ENCODE measurements at regions not wholly inside any gene's neighbourhood (a gene's known extent, or its start where the extent isn't known, plus 50 kb on each side); places are given as distances from the start of the nearest gene placed in this dataset.

GRCh38 chr2:19532547-19533196 lies 174.2 kb upstream of the OSR1 start:
- ChIA-PET CTCF (no interaction called here), POLR2A (no interaction called here)

- POLR2A ChIA-PET, result no interaction called here
- CTCF ChIA-PET, result no interaction called here
These were observed 171.3 kb upstream of the OSR1 start for GRCh38 chr2:19529677-19530076.

GRCh38 chr2:19527771-19528170 lies 169.3 kb upstream of the OSR1 start:
- POLR2A ChIA-PET, result no interaction called here
- CTCF ChIA-PET, result no interaction called here

GRCh38 chr2:19525313-19525712 lies 166.9 kb upstream of the OSR1 start:
- ChIA-PET CTCF (no interaction called here), POLR2A (no interaction called here)

- ChIA-PET CTCF (no interaction called here), POLR2A (no interaction called here)
These were observed 160.6 kb upstream of the OSR1 start for GRCh38 chr2:19519045-19519444.

GRCh38 chr2:19507137-19507536 lies 148.7 kb upstream of the OSR1 start:
- POLR2A ChIA-PET, result no interaction called here
- CTCF ChIA-PET, result no interaction called here

GRCh38 chr2:19505199-19506136 lies 147.0 kb upstream of the OSR1 start:
- CTCF ChIA-PET, result no interaction called here
- POLR2A ChIA-PET, result no interaction called here

GRCh38 chr2:19504400-19505198 lies 146.2 kb upstream of the OSR1 start:
- ChIA-PET POLR2A (no interaction called here), CTCF (no interaction called here)

- ChIA-PET CTCF (no interaction called here), POLR2A (no interaction called here)
These were observed 145.5 kb upstream of the OSR1 start for GRCh38 chr2:19503915-19504314.

GRCh38 chr2:19503406-19503805 lies 145.0 kb upstream of the OSR1 start:
- POLR2A ChIA-PET, result no interaction called here

GRCh38 chr2:19500126-19500525 lies 141.7 kb upstream of the OSR1 start:
- POLR2A ChIA-PET, result no interaction called here
- CTCF ChIA-PET, result no interaction called here

More at GRCh38 chr2:19503406-19503805, 145.0 kb upstream of the OSR1 start:
- CTCF ChIA-PET, result no interaction called here

GRCh38 chr2:19496646-19497045 lies 138.2 kb upstream of the OSR1 start:
- ChIA-PET POLR2A (no interaction called here), CTCF (no interaction called here)

- POLR2A ChIA-PET, result no interaction called here
- CTCF ChIA-PET, result no interaction called here
These were observed 135.8 kb upstream of the OSR1 start for GRCh38 chr2:19494241-19494640.

- ChIA-PET CTCF (no interaction called here), POLR2A (no interaction called here)
These were observed 133.4 kb upstream of the OSR1 start for GRCh38 chr2:19491796-19492195.

- ChIA-PET POLR2A (no interaction called here), CTCF (no interaction called here)
These were observed 132.5 kb upstream of the OSR1 start for GRCh38 chr2:19490846-19491435.

- POLR2A ChIA-PET, result no interaction called here
- CTCF ChIA-PET, result interaction anchor here (1.1 kb wide), 1 partner anchor 140 kb away, joined by 5 read pairs; no protein-coding TSS in a partner anchor
These were observed 129.7 kb upstream of the OSR1 start for GRCh38 chr2:19488009-19488691.

- CTCF ChIA-PET, result no interaction called here
- POLR2A ChIA-PET, result no interaction called here
These were observed 126.3 kb upstream of the OSR1 start for GRCh38 chr2:19484736-19485135.

- CTCF ChIA-PET, result no interaction called here
- POLR2A ChIA-PET, result no interaction called here
These were observed 122.2 kb upstream of the OSR1 start for GRCh38 chr2:19480673-19481072.

- CTCF ChIA-PET, result no interaction called here
- POLR2A ChIA-PET, result no interaction called here
These were observed 121.2 kb upstream of the OSR1 start for GRCh38 chr2:19479666-19480065.

GRCh38 chr2:19478409-19478808 lies 120.0 kb upstream of the OSR1 start:
- POLR2A ChIA-PET, result no interaction called here
- CTCF ChIA-PET, result no interaction called here

Measured in activated CD8-positive, alpha-beta memory T cell treated with anti-CD3 and anti-CD28 coated beads for 36 hours (primary cell).